COLO668 (cell line): ENCODE measurements at regions not wholly inside any gene's neighbourhood (a gene's known extent, or its start where the extent isn't known, plus 50 kb on each side); places are given as distances from the start of the nearest gene placed in this dataset.
"Not testable (repeated sequence)": the region's sequence is repeated elsewhere in the genome, so short reads cannot be mapped to it uniquely, and the experiment has no call there.

Experiments used
- DNase-seq: peaks from one replicate; lab custom pipeline; 2025; ENCODE audit not compliant: unreplicated experiment; lab: John Stamatoyannopoulos, UW

DNA sequence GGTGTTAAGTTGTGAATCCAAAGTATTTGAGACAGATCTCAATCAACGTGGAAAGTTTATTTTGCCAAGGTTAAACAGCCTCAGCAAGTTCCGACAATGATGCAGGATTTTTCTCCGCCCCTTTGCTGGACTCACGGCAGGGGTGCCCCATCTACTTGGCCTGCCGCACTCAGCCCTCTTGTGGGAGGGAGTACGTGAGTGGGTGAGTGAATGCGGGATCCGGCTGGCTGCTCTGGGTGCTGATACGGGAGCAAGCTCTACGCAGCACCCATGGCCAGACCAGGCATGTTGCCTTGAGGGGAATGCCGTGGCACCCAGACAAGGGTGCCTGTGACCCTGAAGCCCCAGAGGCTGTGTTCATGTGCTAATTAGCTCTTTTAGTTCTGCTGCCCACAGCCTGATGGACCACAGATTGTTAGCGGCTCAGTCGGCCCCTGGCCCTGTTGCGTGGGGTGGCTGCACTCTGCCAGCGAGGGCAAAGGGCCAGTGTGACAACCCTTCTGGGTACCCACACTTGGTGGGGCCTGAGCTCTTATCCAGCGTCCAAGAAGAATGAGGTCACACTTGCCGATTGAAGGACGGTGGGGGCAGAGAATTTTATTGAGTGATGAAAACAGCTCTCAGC lies 81.2 kb upstream of the FAM153A start:
- DNase-seq: not testable (repeated sequence)

- not testable (repeated sequence) for DNase-seq
Measured at GRCh38 chr5:177857642-177858200, 75.0 kb upstream of the FAM153A start.

GRCh38 chr5:177856474-177856873 lies 73.8 kb upstream of the FAM153A start:
- not testable (repeated sequence) for DNase-seq

GRCh38 chr5:177847914-177848313 lies 65.2 kb upstream of the FAM153A start:
- DNase-seq: not testable (repeated sequence)

- not testable (repeated sequence) for DNase-seq
Measured at GRCh38 chr5:177846598-177846997, 63.9 kb upstream of the FAM153A start.

DNA sequence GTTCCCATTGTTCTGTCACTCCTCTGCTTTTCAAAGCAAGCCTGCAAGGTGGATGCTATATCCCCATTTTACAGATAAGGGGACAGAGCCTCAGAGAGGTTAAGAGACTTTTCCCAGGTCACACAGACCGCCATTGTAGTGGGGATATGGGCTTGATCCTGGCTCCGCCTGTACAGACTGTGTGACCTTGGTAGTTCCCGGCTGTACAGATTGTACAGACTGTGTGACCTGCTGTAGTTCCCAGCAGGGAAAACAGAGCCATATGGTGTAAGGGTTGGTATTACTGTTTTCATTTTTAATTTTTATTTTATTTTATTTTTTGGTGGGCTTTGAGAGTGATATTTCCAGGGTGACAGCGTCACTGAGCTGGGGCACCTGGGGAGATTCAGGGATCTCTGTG lies 63.2 kb upstream of the FAM153A start:
- not testable (repeated sequence) for DNase-seq

GRCh38 chr5:177836191-177836590 lies 53.5 kb upstream of the FAM153A start:
- not testable (repeated sequence) for DNase-seq
